Thyroid gland (tissue), 4 donors: ENCODE measurements at regions not wholly inside any gene's neighbourhood (a gene's known extent, or its start where the extent isn't known, plus 50 kb on each side); places are given as distances from the start of the nearest gene placed in this dataset.

Source experiments
- CTCF ChIP-seq, 6 experiments: fragments of 200-600 bp in 3 of 6; fragments of 450-650 bp in 3 of 6; sonication (generic) in 3 of 6; IDR thresholded peaks; one replicate each; pipeline ENCODE4 v1.5.1; 2016 to 2019; ENCODE audit warnings: antibody characterized with exemption in 6 of 6, mild to moderate bottlenecking in 2 of 6, inconsistent platforms in 1 of 6, moderate library complexity in 1 of 6
- POLR2A ChIP-seq, 2 donors: fragments of 450-650 bp; IDR thresholded peaks; one replicate each; pipeline ENCODE4 v1.6.1; 2017; ENCODE audit warnings: antibody characterized with exemption in 2 of 2, mild to moderate bottlenecking in 2 of 2, moderate library complexity in 1 of 2

- TF ChIP-seq CTCF (IDR thresholded peaks at IDR 0.05) (no peak), POLR2A (IDR thresholded peaks at IDR 0.05) (no peak)
These were observed 64.9 kb upstream of the FZD8 start for GRCh38 chr10:35706959-35707358.
